ENCODE measurements at regions not wholly inside any gene's neighbourhood (a gene's known extent, or its start where the extent isn't known, plus 50 kb on each side); places are given as distances from the start of the nearest gene placed in this dataset.

DNA sequence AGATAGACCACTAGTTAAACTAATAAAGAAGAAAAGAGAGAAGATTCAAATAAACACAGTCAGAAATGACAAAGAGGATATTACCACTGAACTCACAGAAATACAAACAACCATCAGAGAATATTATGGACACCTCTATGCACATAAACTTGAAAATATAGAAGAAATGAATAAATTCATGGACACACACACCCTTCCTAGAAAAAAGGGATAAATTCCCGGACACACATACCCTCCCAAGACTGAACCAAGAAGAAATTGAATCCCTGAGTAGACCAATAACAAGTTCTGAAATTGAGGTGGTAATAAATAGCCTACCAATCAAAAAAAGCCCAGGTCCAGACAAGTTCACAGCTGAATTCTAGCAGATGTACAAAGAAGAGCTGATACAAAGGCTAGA lies 187.9 kb downstream of the SEC23A start:
- H3K27me3 Mint-ChIP-seq = peaks cover 0 to 25% (median 18%) of the 10 kb centered on the region in 5 donors
- intact Hi-C loops (cut with micrococcal nuclease) = no loop called here
- CTCF ChIA-PET = no interaction called here

GRCh38 chr14:38910092-38910491 lies 192.9 kb downstream of the SEC23A start:
- H3K9me3 Mint-ChIP-seq = peaks cover 0 to 22% (median 0%) of the 10 kb centered on the region in 11 donors
- H3K4me1 Mint-ChIP-seq = no peaks in the 10 kb centered on the region
- H3K4me1 ChIP-seq (ENCODE audit: control insufficient read depth in 2 of 2, insufficient read depth in 2 of 2, low read length in 2 of 2) = no peaks in the 10 kb centered on the region
- no peaks in the 10 kb centered on the region for H3K9me3 ChIP-seq (ENCODE audit: control insufficient read depth in 2 of 3, low read length in 3 of 3)
- no peak overlapping the region for H3K27ac Mint-ChIP-seq
- H3K36me3 ChIP-seq (ENCODE audit: control insufficient read depth in 2 of 3, insufficient read depth in 3 of 3, low read length in 3 of 3) = no peaks in the 10 kb centered on the region
- no peak overlapping the region for H3K4me3 ChIP-seq (ENCODE audit: low read length)
- POLR2A ChIA-PET = no interaction called here
- no peak for DNase-seq
- H3K27ac ChIP-seq (ENCODE audit: low read depth, low read length) = no peak overlapping the region
- no peak overlapping the region for H3K4me3 Mint-ChIP-seq
- CTCF ChIA-PET = no interaction called here
- peaks cover 0 to 26% (median 17%) of the 10 kb centered on the region in 5 donors for H3K27me3 Mint-ChIP-seq
- no peaks in the 10 kb centered on the region for H3K36me3 Mint-ChIP-seq
- peaks cover 0 to 6% of the 10 kb centered on the region in 2 donors for H3K27me3 ChIP-seq (ENCODE audit: control insufficient read depth in 2 of 2, insufficient read depth in 2 of 2, low read length in 2 of 2)
- intact Hi-C loops (cut with micrococcal nuclease) = no loop called here
- no peak for ATAC-seq

More for the DNA sequence above, 187.9 kb downstream of the SEC23A start:
- Histone ChIP-seq H3K4me3 (ENCODE audit: low read length) (no peak overlapping the region), H3K4me1 (ENCODE audit: control insufficient read depth in 2 of 2, insufficient read depth in 2 of 2, low read length in 2 of 2) (no peaks in the 10 kb centered on the region), H3K27me3 (ENCODE audit: control insufficient read depth in 2 of 2, insufficient read depth in 2 of 2, low read length in 2 of 2) (no peaks in the 10 kb centered on the region), H3K27ac (ENCODE audit: low read depth, low read length) (no peak overlapping the region), H3K36me3 (ENCODE audit: control insufficient read depth in 2 of 3, insufficient read depth in 3 of 3, low read length in 3 of 3) (no peaks in the 10 kb centered on the region), H3K9me3 (ENCODE audit: control insufficient read depth in 2 of 3, low read length in 3 of 3) (peaks cover 0 to 5% (median 0%) of the 10 kb centered on the region in 3 experiments)
- Mint-ChIP-seq H3K4me3 (no peak overlapping the region), H3K27ac (no peak overlapping the region), H3K4me1 (no peaks in the 10 kb centered on the region), H3K9me3 (peaks cover 0 to 37% (median 11%) of the 10 kb centered on the region in 11 donors), H3K36me3 (peaks cover 0 to 4% (median 0%) of the 10 kb centered on the region in 5 donors)
- DNase-seq (no peak), ATAC-seq (no peak)
- POLR2A ChIA-PET = no interaction called here

- H3K36me3 ChIP-seq (ENCODE audit: control insufficient read depth in 2 of 3, insufficient read depth in 3 of 3, low read length in 3 of 3) = no peaks in the 10 kb centered on the region
- intact Hi-C loops (cut with micrococcal nuclease) = no loop called here
- Mint-ChIP-seq H3K36me3 (no peaks in the 10 kb centered on the region), H3K27me3 (peaks cover 5 to 33% (median 25%) of the 10 kb centered on the region in 5 donors), H3K27ac (no peak overlapping the region), H3K4me1 (no peaks in the 10 kb centered on the region), H3K9me3 (no peaks in the 10 kb centered on the region), H3K4me3 (no peak overlapping the region)
- H3K27me3 ChIP-seq (ENCODE audit: control insufficient read depth in 2 of 2, insufficient read depth in 2 of 2, low read length in 2 of 2) = peaks cover 0 to 6% of the 10 kb centered on the region in 2 donors
- ATAC-seq (no peak), DNase-seq (no peak)
- POLR2A ChIA-PET = no interaction called here
- H3K4me3 ChIP-seq (ENCODE audit: low read length) = no peak overlapping the region
- CTCF ChIA-PET = no interaction called here
- no peaks in the 10 kb centered on the region for H3K9me3 ChIP-seq (ENCODE audit: control insufficient read depth in 2 of 3, low read length in 3 of 3)
- no peak overlapping the region for H3K27ac ChIP-seq (ENCODE audit: low read depth, low read length)
- no peaks in the 10 kb centered on the region for H3K4me1 ChIP-seq (ENCODE audit: control insufficient read depth in 2 of 2, insufficient read depth in 2 of 2, low read length in 2 of 2)
These were observed 198.1 kb downstream of the SEC23A start for GRCh38 chr14:38904959-38905358.

GRCh38 chr14:38901791-38902190 lies 201.2 kb downstream of the SEC23A start:
- Mint-ChIP-seq H3K4me3 (no peak overlapping the region), H3K9me3 (no peaks in the 10 kb centered on the region), H3K27ac (no peak overlapping the region), H3K4me1 (no peaks in the 10 kb centered on the region), H3K36me3 (no peaks in the 10 kb centered on the region), H3K27me3 (peaks cover 7 to 29% (median 20%) of the 10 kb centered on the region in 5 donors)
- H3K36me3 ChIP-seq (ENCODE audit: control insufficient read depth in 2 of 3, insufficient read depth in 3 of 3, low read length in 3 of 3) = no peaks in the 10 kb centered on the region
- POLR2A ChIA-PET = no interaction called here
- intact Hi-C loops (cut with micrococcal nuclease) = no loop called here
- H3K4me3 ChIP-seq (ENCODE audit: low read length) = no peak overlapping the region
- no peak overlapping the region for H3K27ac ChIP-seq (ENCODE audit: low read depth, low read length)
- no peaks in the 10 kb centered on the region for H3K27me3 ChIP-seq (ENCODE audit: control insufficient read depth in 2 of 2, insufficient read depth in 2 of 2, low read length in 2 of 2)
- H3K4me1 ChIP-seq (ENCODE audit: control insufficient read depth in 2 of 2, insufficient read depth in 2 of 2, low read length in 2 of 2) = no peaks in the 10 kb centered on the region
- no peaks in the 10 kb centered on the region for H3K9me3 ChIP-seq (ENCODE audit: control insufficient read depth in 2 of 3, low read length in 3 of 3)
- CTCF ChIA-PET = no interaction called here
- DNase-seq = no peak
- ATAC-seq = no peak

- ChIA-PET CTCF (no interaction called here), POLR2A (no interaction called here)
- DNase-seq (no peak), ATAC-seq (no peak)
- Histone ChIP-seq H3K36me3 (ENCODE audit: control insufficient read depth in 2 of 3, insufficient read depth in 3 of 3, low read length in 3 of 3) (no peaks in the 10 kb centered on the region), H3K4me1 (ENCODE audit: control insufficient read depth in 2 of 2, insufficient read depth in 2 of 2, low read length in 2 of 2) (no peaks in the 10 kb centered on the region), H3K27me3 (ENCODE audit: control insufficient read depth in 2 of 2, insufficient read depth in 2 of 2, low read length in 2 of 2) (no peaks in the 10 kb centered on the region), H3K4me3 (ENCODE audit: low read length) (no peak overlapping the region), H3K9me3 (ENCODE audit: control insufficient read depth in 2 of 3, low read length in 3 of 3) (no peaks in the 10 kb centered on the region), H3K27ac (ENCODE audit: low read depth, low read length) (no peak overlapping the region)
- no peak overlapping the region for H3K27ac Mint-ChIP-seq
- no peaks in the 10 kb centered on the region for H3K36me3 Mint-ChIP-seq
- H3K9me3 Mint-ChIP-seq = no peaks in the 10 kb centered on the region
- H3K4me1 Mint-ChIP-seq = no peaks in the 10 kb centered on the region
- H3K27me3 Mint-ChIP-seq = peaks cover 4 to 22% (median 15%) of the 10 kb centered on the region in 5 donors
- intact Hi-C loops (cut with micrococcal nuclease) = no loop called here
- no peak overlapping the region for H3K4me3 Mint-ChIP-seq
These were observed 202.1 kb downstream of the SEC23A start for GRCh38 chr14:38900887-38901286.

DNA sequence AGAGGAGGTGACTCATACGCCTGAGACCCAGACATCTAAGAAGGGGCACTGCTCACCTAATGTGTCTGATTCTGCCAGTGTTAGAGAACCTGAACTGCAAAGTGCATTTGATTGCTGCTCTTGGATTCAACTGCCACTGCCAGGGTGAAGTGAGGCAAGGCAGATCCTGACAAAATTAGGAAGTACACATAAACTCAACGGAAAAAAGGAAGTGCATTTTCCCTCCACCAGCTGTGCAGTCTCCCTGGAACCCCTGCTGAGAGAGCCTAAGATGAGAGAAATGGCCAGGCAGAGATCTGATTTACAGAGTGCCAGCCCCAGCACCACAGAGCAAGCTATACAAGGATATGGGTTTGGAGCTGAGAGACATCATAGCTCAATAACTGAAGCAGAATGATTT lies 215.3 kb downstream of the SEC23A start:
- peaks cover 0 to 2% (median 0%) of the 10 kb centered on the region in 3 experiments for H3K36me3 ChIP-seq (ENCODE audit: control insufficient read depth in 2 of 3, insufficient read depth in 3 of 3, low read length in 3 of 3)
- ATAC-seq (no peak), DNase-seq (no peak)
- no peak overlapping the region for H3K4me3 Mint-ChIP-seq
- H3K4me1 Mint-ChIP-seq = no peaks in the 10 kb centered on the region
- no peaks in the 10 kb centered on the region for H3K36me3 Mint-ChIP-seq
- ChIA-PET CTCF (no interaction called here), POLR2A (no interaction called here)
- no peaks in the 10 kb centered on the region for H3K27me3 ChIP-seq (ENCODE audit: control insufficient read depth in 2 of 2, insufficient read depth in 2 of 2, low read length in 2 of 2)
- H3K27me3 Mint-ChIP-seq = peaks cover 0 to 40% (median 13%) of the 10 kb centered on the region in 5 donors
- H3K27ac Mint-ChIP-seq = no peak overlapping the region
- H3K9me3 ChIP-seq (ENCODE audit: control insufficient read depth in 2 of 3, low read length in 3 of 3) = no peaks in the 10 kb centered on the region
- no peaks in the 10 kb centered on the region for H3K4me1 ChIP-seq (ENCODE audit: control insufficient read depth in 2 of 2, insufficient read depth in 2 of 2, low read length in 2 of 2)
- H3K4me3 ChIP-seq (ENCODE audit: low read length) = no peak overlapping the region
- intact Hi-C loops (cut with micrococcal nuclease) = no loop called here
- H3K27ac ChIP-seq (ENCODE audit: low read depth, low read length) = no peak overlapping the region
- H3K9me3 Mint-ChIP-seq = peaks cover 0 to 2% (median 0%) of the 10 kb centered on the region in 11 donors

- ATAC-seq (no peak), DNase-seq (no peak)
- H3K4me1 ChIP-seq (ENCODE audit: control insufficient read depth in 2 of 2, insufficient read depth in 2 of 2, low read length in 2 of 2) = no peaks in the 10 kb centered on the region
- intact Hi-C loops (cut with micrococcal nuclease) = no loop called here
- CTCF ChIA-PET = interaction anchor here (1.5 kb wide), 1 partner anchor 16 kb away, joined by 3 read pairs; no protein-coding TSS in a partner anchor
- no peaks in the 10 kb centered on the region for H3K27me3 ChIP-seq (ENCODE audit: control insufficient read depth in 2 of 2, insufficient read depth in 2 of 2, low read length in 2 of 2)
- peaks cover 0 to 2% (median 0%) of the 10 kb centered on the region in 3 experiments for H3K36me3 ChIP-seq (ENCODE audit: control insufficient read depth in 2 of 3, insufficient read depth in 3 of 3, low read length in 3 of 3)
- Mint-ChIP-seq H3K9me3 (peaks cover 0 to 2% (median 0%) of the 10 kb centered on the region in 11 donors), H3K36me3 (no peaks in the 10 kb centered on the region), H3K4me3 (no peak overlapping the region), H3K27ac (no peak overlapping the region), H3K27me3 (peaks cover 2 to 56% (median 22%) of the 10 kb centered on the region in 5 donors), H3K4me1 (no peaks in the 10 kb centered on the region)
- POLR2A ChIA-PET = no interaction called here
- H3K4me3 ChIP-seq (ENCODE audit: low read length) = no peak overlapping the region
- H3K9me3 ChIP-seq (ENCODE audit: control insufficient read depth in 2 of 3, low read length in 3 of 3) = no peaks in the 10 kb centered on the region
- no peak overlapping the region for H3K27ac ChIP-seq (ENCODE audit: low read depth, low read length)
These were observed 218.9 kb downstream of the SEC23A start for GRCh38 chr14:38884109-38884508.
